A549 (cell line): ENCODE measurements at regions not wholly inside any gene's neighbourhood (a gene's known extent, or its start where the extent isn't known, plus 50 kb on each side); places are given as distances from the start of the nearest gene placed in this dataset.

ENCODE experiments used
- BHLHE40 ChIP-seq: IDR thresholded peaks from 2 replicates; pipeline ENCODE4 v1.6.1; 2012; ENCODE audit warnings: low read depth, low read length, inconsistent platforms
- CEBPB ChIP-seq, 2 experiments: fragments of >200 bp in 1 of 2; sonication (Bioruptor Twin) in 1 of 2; formaldehyde crosslinking in 1 of 2; IDR thresholded peaks; 2 replicates each; pipeline ENCODE4 v1.6.1; 2012 to 2016
- CTCF ChIP-seq: fragments of >200 bp; sonication (Bioruptor Twin); formaldehyde crosslinking; IDR thresholded peaks from 3 replicates; pipeline ENCODE4 v1.5.1; 2016
- E2F6 ChIP-seq: IDR thresholded peaks from 2 replicates; pipeline ENCODE4 v1.6.1; 2012; ENCODE audit warnings: low read depth, borderline replicate concordance
- MYC ChIP-seq: IDR thresholded peaks from 2 replicates; pipeline ENCODE4 v1.6.1; 2012; ENCODE audit warnings: mild to moderate bottlenecking, inconsistent platforms, low read length, improper control_type of control experiment, borderline replicate concordance
- REST ChIP-seq: fragments of 200-600 bp; sonication (generic); IDR thresholded peaks from 2 replicates; pipeline ENCODE4 v1.6.1; 2016; ENCODE audit warnings: antibody characterized with exemption, mild to moderate bottlenecking, moderate library complexity
- RFX5 ChIP-seq: fragments of 450-650 bp; IDR thresholded peaks from 2 replicates; pipeline ENCODE4 v1.7.1; 2014; ENCODE audit warnings: antibody characterized with exemption, mild to moderate bottlenecking, moderate library complexity
- SMC3 ChIP-seq: fragments of >200 bp; sonication (Bioruptor Twin); formaldehyde crosslinking; IDR thresholded peaks from 3 replicates; pipeline ENCODE4 v1.6.1; 2018; ENCODE audit warnings: inconsistent platforms

GRCh38 chr6:235763-236360 is 56.4 kb upstream of the DUSP22 start:
- TF ChIP-seq RFX5, result no peak
- TF ChIP-seq CTCF, result no peak
- TF ChIP-seq MYC, result no peak
- TF ChIP-seq BHLHE40, result no peak
- no peak for TF ChIP-seq E2F6
- TF ChIP-seq REST, result no peak
- no peak for TF ChIP-seq SMC3
- TF ChIP-seq CEBPB (IDR thresholded peaks at IDR 0.05), result no peak
